ENCODE measurements at regions not wholly inside any gene's neighbourhood (a gene's known extent, or its start where the extent isn't known, plus 50 kb on each side); places are given as distances from the start of the nearest gene placed in this dataset.

GRCh38 chr7:88629559-88629958 lies 129.9 kb upstream of the ZNF804B start:
- no peak overlapping the region for H3K4me2 ChIP-seq
- H3K36me3 Mint-ChIP-seq (ENCODE audit: low read depth): peaks cover 10% of the 10 kb centered on the region; the same call in 2 of the 3 replicates
- no peak overlapping the region for H2AFZ ChIP-seq
- H3K4me1 Mint-ChIP-seq: peaks cover 7% of the 10 kb centered on the region
- DNase-seq (ENCODE audit: low spot score) (no peak), ATAC-seq (no peak)
- H3K36me3 ChIP-seq (ENCODE audit: insufficient read depth): no peaks in the 10 kb centered on the region
- peaks cover 8% of the 10 kb centered on the region for H3K4me1 ChIP-seq (ENCODE audit: insufficient read depth)
- H3K9me3 Mint-ChIP-seq: peaks cover 10% of the 10 kb centered on the region; the same call in 2 of the 3 replicates
- H3K79me2 ChIP-seq (replicated peaks; ENCODE audit: insufficient read depth): no peaks in the 10 kb centered on the region
- H3K4me3 Mint-ChIP-seq: no peak overlapping the region
- no peak overlapping the region for H3K27ac ChIP-seq (ENCODE audit: low read depth)
- no peaks in the 10 kb centered on the region for H3K9me2 ChIP-seq (ENCODE audit: insufficient read depth)
- no peak overlapping the region for H3K4me3 ChIP-seq
- TF ChIP-seq REST (IDR thresholded peaks at IDR 0.05; ENCODE audit: unreplicated experiment): no peak
- no peak for TF ChIP-seq NANOG (IDR thresholded peaks at IDR 0.05; ENCODE audit: borderline replicate concordance)
- no peak for TF ChIP-seq ZNF331 (CRISPR knock-in tag; IDR thresholded peaks at IDR 0.05; ENCODE audit: low read depth)
- no peak for TF ChIP-seq EZH2 (IDR thresholded peaks at IDR 0.05; ENCODE audit: low read depth, unreplicated experiment)
- TF ChIP-seq POLR2AphosphoS5 (IDR thresholded peaks at IDR 0.05; ENCODE audit: low read depth): no peak
- no peak for TF ChIP-seq STAT1 (IDR thresholded peaks at IDR 0.05; ENCODE audit: unreplicated experiment)
- TF ChIP-seq ETS1 (IDR thresholded peaks at IDR 0.05): no peak
- TF ChIP-seq EZH2phosphoT487 (IDR thresholded peaks at IDR 0.05; ENCODE audit: unreplicated experiment): no peak
- TF ChIP-seq ZNF114 (CRISPR knock-in tag; IDR thresholded peaks at IDR 0.05): no peak
- no peak overlapping the region for H3K27ac Mint-ChIP-seq
- no peaks in the 10 kb centered on the region for H3F3A ChIP-seq (replicated peaks; ENCODE audit: low read depth)
- peaks cover 2% of the 10 kb centered on the region for H3K27me3 Mint-ChIP-seq (ENCODE audit: insufficient read depth, low read depth, poor library complexity)
- H4K20me1 ChIP-seq (replicated peaks; ENCODE audit: insufficient read depth): no peaks in the 10 kb centered on the region
- peaks cover 5% of the 10 kb centered on the region; the same call in 1 of the 2 replicates for H3K27me3 ChIP-seq (ENCODE audit: insufficient read depth)

GRCh38 chr7:88628363-88629085 lies 131.0 kb upstream of the ZNF804B start:
- H3K9me2 ChIP-seq (ENCODE audit: insufficient read depth): 0 out of 2 replicates have a peak, but pooled peaks cover under 1% of the 10 kb centered on the region
- H3K4me3 ChIP-seq: no peak overlapping the region
- H3K36me3 ChIP-seq (ENCODE audit: insufficient read depth): no peaks in the 10 kb centered on the region
- no peaks in the 10 kb centered on the region for H3K4me1 ChIP-seq (ENCODE audit: insufficient read depth)
- ATAC-seq (no peak), DNase-seq (ENCODE audit: low spot score) (no peak)
- peaks cover 9% of the 10 kb centered on the region; the same call in 2 of the 3 replicates for H3K36me3 Mint-ChIP-seq (ENCODE audit: low read depth)
- H3K4me3 Mint-ChIP-seq: no peak overlapping the region
- H2AFZ ChIP-seq: no peak overlapping the region
- H3K4me1 Mint-ChIP-seq: no peaks in the 10 kb centered on the region
- H3K27me3 ChIP-seq (ENCODE audit: insufficient read depth): no peaks in the 10 kb centered on the region
- H3K4me2 ChIP-seq: no peak overlapping the region
- H3K27ac Mint-ChIP-seq: no peak overlapping the region
- no peaks in the 10 kb centered on the region for H4K20me1 ChIP-seq (replicated peaks; ENCODE audit: insufficient read depth)
- no peaks in the 10 kb centered on the region for H3K27me3 Mint-ChIP-seq (ENCODE audit: insufficient read depth, low read depth, poor library complexity)
- no peaks in the 10 kb centered on the region for H3K79me2 ChIP-seq (replicated peaks; ENCODE audit: insufficient read depth)
- H3F3A ChIP-seq (replicated peaks; ENCODE audit: low read depth): no peaks in the 10 kb centered on the region
- no peak overlapping the region for H3K27ac ChIP-seq (ENCODE audit: low read depth)
- peaks cover 9% of the 10 kb centered on the region; the same call in 2 of the 3 replicates for H3K9me3 Mint-ChIP-seq
- TF ChIP-seq NANOG (IDR thresholded peaks at IDR 0.05; ENCODE audit: borderline replicate concordance) (no peak), REST (IDR thresholded peaks at IDR 0.05; ENCODE audit: unreplicated experiment) (no peak), CREB1 (CRISPR knock-in tag; IDR thresholded peaks at IDR 0.05; ENCODE audit: low read depth) (no peak), EZH2phosphoT487 (IDR thresholded peaks at IDR 0.05; ENCODE audit: unreplicated experiment) (no peak)
